Fibroblast of peridontal ligament (primary cell): ENCODE measurements at regions not wholly inside any gene's neighbourhood (a gene's known extent, or its start where the extent isn't known, plus 50 kb on each side); places are given as distances from the start of the nearest gene placed in this dataset.
A peak's percentile ranks its signal among the peaks of the same experiment; 100 is the strongest.
"Not testable (repeated sequence)": the region's sequence is repeated elsewhere in the genome, so short reads cannot be mapped to it uniquely, and the experiment has no call there.

Experiments used
- DNase-seq: peaks from one replicate; pipeline ENCODE4 v3.0.0-alpha.2; 2010; ENCODE audit errors: extremely low read depth

GRCh38 chr18:45342166-45342565, 273.1 kb upstream of the SLC14A2 start:
- no peak for DNase-seq

DNA sequence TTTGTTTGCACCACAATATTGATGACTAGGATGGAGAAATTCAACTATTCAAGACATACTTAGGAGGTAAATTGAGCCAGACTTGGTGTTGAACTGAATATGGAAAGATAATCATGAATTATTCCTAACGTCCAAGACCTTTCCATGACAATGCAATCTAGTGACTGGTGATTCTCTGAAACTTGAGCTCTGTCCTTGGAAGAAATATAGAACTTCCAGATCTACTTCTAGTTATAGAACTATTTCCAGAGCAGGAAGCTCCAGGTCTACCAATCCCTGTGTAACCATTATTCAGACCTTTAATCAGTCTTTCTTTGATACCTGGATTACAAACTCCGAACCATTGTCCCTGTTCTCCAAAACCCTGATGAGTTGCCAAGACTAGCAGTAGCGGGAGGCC, 272.6 kb upstream of the SLC14A2 start:
- DNase-seq, result no peak

GRCh38 chr18:45343365-45343764, 271.9 kb upstream of the SLC14A2 start:
- DNase-seq, result no peak

GRCh38 chr18:45344680-45345079, 270.6 kb upstream of the SLC14A2 start:
- DNase-seq, result not testable (repeated sequence)

GRCh38 chr18:45349019-45349418, 266.3 kb upstream of the SLC14A2 start:
- DNase-seq, result peak; percentile 56

- DNase-seq, result no peak
These were observed 265.8 kb upstream of the SLC14A2 start for GRCh38 chr18:45349467-45349866.

DNA sequence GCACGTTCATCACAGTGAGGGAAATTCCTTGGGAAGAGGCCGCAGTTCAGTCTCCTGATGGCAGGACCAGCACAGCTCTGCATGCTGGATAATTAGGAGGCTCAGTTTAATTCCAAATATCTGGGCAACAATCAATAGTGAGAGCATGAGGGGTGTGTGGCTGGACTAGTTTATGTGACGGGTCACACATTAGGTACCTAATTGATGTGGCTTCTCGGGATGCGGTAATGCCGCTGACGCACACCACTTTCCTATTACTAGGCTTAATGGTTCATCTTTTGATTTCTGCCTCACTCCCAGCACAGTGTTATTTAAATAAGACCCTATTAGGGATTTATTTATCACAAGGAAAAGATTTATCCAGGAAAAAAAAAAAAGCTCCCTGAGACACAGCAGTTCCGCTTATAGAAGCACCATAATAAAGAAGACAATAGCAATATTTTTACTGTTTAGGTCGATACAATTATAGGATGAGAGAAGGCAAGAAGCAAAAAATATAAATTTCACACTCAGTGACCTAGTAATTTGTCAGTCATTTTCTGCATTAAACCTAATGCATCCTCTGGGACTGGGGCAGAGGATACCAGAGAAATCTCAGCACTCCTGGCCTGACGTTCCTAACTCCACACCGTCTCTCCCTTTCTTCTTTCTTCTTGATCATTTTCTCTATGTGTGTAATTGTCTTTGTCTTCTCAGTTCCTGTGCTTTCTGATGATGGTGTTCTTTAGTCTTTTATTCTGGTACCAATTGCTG, 264.7 kb upstream of the SLC14A2 start:
- no peak for DNase-seq

DNA sequence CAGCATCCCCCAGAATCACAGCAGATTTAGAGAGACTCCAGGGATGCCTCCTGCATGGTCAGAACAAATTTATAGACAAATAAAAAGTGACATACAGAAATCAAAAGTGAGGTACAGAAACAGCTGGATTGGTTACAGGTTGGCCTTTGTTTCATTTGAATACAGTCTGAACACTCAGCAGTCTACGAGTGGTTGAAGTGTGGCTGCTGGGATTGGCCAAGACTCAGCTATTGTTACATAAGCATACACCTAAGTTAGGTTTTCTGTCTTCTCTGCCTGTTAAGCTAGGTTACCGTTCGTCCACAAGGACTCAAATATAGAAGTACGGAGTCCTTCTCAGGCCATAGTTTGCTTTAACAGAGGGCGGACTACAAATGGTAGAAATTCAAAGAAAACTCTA, 262.4 kb upstream of the SLC14A2 start:
- no peak for DNase-seq

DNA sequence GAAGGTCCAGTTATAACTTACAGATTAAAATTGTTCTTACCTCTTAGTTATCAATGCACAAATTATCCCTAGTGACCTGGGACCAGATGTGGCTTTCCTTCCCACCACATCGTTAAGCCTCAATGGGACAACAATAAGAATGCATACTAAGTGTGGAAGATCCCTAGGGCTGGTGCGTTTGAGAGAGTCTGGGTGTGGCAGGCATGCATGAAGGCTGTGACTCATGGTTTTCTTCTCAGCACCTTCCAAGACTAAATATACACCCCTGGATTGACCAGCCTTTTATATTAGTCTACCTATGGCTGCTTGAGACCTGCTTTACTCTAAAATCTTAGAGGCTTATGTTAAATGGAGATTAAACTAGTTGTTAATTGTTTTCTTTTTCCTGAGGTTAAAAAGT, 261.7 kb upstream of the SLC14A2 start:
- DNase-seq, result no peak

DNA sequence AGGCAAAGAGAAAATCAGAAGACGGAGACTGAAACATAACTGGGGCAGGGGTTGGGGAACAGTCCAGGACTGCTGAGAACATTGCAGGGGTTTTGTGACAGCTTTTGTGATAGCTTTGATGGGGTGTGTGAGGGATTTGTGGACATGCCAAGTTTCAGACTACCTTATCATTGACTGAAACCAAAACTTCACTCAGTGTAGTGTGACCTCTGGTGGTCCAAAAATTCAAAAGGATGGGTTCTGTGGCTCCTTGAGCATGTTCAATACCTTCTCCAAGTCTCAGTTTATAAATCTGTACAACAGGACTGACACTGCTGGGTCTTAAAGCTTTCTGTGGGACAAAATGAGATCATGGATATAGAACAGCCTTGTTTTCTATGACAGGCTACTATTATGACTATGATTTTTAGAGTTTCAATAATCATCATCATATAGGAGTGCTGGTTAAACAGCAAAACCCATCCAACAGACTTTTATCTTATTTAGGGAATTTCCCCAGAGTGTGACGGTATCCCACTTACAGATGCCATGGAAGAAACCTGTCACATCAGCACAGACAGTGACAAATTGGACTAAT, 259.2 kb upstream of the SLC14A2 start:
- DNase-seq, result peak; percentile 35

DNA sequence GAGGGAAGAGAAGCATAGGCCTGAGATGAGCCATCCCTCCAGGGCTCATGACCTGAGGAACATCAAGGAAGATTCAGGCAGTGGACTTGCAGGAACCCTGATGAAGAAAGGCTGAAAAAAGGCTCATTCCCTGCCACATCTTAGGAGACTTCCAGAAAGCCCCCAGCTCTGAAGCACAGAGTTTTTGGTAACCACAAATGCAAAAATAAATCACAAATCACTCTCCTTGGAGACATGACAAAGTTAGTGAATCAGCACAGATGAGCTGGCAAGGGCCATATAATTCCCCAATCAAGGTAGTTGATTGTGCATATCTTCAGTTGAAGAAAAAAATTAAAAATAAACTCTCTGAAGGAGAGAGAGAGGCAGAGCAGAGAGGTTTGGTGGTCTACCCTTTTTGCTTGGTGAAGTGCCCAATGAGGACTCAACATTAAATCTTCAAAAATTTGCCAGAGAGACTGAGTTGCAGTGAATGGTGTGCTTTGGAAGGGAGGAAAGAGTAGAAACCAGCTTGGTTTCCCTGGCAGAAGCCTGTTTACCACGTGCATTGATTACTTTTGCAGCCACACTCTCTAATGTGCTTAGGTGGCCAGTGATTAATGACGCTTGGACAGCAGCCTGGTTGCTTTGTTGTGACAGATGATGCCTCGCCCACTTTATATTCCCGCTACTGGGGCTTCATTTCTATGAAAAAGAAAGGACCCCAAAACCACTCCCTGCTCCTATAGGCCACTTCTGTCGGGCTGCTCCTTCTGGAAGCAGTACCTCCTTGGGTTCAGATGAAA, 257.4 kb upstream of the SLC14A2 start:
- DNase-seq, result peak; percentile 82

DNA sequence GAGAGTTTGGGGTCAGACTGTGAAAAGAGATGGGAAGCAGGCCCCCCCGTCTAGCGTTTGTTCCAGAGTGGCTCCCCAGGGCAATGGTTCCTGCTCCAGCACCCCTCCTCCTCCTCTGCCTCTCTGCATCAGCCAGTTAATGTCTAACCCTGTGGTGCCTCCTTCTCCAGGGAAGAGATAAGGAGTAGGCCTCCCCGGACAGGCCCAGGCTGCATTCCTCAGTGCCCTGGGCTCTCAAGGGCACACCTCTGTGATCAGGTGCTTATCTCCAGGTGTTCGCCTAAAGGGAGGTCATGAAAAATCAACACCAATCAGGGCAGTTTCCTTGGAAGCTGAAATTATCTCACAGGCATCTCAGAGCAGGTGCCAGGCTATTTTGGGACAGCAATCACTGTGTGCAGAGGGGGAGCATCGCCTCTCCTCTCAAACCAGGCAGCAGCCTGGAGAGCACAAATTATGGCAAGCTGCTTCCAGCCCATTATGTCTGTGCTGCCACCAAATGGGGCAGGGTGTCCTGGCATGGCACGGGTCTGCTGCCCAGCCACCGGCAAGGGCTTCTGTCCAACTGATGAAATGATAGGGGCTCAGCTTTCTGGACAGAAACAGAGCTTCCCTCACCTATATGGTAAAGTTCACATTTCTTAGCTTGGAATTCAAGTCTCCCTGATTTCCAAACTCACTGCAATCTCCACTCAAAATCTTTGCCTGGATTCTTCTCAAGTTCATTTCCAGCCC, 255.8 kb upstream of the SLC14A2 start:
- DNase-seq, result no peak

GRCh38 chr18:45361125-45361851, 254.0 kb upstream of the SLC14A2 start:
- DNase-seq, result peak; percentile 72

DNA sequence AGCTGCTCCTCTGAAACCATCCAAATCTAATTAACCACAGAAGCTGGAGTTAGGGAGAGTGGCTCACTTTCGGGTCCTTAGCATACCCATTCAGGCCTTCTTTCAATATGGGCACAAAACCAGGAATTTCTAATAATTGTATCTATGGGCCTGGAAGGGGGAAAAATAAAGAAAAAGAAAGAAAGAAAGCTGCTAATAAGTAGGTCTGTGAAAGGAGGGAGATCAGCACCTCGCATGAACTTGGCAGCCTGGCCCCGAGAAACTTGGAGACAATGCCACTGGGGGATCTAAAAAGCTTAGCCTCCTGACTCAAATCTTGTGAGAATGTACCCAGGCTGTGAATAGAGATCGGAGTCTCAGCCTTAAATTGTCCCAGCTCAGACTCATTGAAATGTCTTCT, 252.1 kb upstream of the SLC14A2 start:
- no peak for DNase-seq

DNA sequence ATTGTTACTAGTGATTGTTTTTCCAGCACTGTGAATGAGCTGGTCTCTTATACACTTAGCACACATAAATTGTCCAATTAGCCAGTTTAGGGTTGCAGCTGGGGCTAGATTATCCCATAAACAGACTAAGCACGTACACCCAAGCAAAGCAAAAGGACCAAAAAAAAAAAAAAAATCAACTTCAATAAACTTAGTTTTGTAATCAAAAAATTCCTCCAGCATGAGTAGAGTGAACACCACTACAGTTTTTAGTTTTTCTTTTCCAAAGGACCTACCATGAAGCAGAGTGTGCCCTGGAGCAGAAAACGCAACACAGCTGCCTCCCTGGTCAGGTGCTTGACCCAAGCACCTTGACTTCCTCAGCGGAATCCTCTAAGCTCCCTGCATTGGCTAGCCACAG, 249.4 kb upstream of the SLC14A2 start:
- peak; percentile 65 for DNase-seq

DNA sequence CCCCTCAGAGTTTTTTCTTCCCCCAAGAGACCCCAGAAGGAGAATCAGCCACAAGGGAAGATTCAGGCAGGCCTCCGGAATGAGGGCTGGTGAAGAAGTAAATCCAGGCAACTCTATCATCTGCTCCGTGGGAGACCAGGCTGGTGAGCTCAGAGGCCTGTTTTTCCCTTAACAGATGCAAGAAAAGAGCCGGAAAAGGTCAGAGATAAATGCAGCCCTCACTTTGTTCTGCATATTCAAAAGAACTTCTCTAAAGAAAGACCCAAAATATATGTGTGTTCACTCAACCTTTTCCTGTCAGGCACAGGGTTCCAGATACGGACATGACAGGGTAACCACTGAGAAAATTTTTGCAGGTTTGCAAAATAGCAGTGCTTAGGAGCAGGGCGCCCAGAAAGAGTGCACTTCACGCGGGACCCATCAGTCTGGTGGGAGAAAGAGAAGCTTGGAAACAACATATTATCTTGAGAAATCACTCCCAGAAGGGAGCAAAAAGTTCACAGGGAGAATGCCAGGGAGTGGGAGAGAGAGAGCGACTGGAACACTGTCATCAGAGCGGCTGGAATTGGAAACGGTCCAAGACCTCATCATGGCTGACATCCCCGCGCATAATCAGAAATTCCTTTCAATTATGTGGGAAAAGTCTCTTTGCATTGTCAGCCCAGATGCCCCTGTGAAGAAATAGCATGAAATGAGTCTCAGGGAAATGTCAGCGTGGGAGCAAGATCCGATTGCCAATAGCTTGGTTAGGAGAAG, 244.8 kb upstream of the SLC14A2 start:
- peak; percentile 87 for DNase-seq

GRCh38 chr18:45373286-45373880, 241.9 kb upstream of the SLC14A2 start:
- no peak for DNase-seq

- DNase-seq, result no peak
These were observed 241.0 kb upstream of the SLC14A2 start for GRCh38 chr18:45374236-45374635.

DNA sequence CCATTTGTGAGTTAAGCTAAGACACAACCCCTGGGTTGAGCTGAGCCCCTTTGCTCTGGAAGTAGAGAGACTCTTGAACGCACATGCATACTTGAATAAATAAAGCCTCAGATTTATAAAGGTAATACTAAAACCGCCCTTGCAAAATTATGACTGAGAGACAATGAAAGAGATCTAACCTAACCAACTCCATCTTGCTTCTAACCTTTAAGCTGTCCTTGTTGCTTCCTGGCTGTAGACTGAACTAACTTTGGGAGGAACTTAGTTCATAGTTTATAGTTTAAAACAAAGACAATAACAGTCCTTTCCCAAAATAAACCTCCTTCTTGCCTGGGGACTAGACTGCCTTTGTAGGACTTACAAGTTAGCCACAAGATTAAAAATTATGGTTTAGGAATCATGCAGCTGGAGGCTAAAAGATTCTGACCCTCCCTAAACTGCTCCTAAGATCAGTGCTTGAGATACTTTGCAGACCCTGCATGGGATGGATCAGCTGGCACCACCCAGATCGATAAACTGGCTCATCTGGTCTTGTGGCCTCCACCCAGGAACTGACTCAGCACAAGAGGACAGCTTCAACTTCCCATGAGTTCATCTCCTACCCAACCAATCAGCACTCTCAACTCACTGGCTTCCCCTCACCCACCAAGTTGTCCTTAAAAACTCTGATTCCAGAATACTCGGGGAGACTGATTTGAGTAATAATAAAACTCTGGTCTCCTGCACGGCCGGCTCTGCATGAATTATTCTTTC, 240.2 kb upstream of the SLC14A2 start:
- DNase-seq, result peak; percentile 40

- DNase-seq, result no peak
These were observed 239.1 kb upstream of the SLC14A2 start for GRCh38 chr18:45376193-45376592.
